Left lobe of liver (tissue), 2 donors: ENCODE measurements at regions not wholly inside any gene's neighbourhood (a gene's known extent, or its start where the extent isn't known, plus 50 kb on each side); places are given as distances from the start of the nearest gene placed in this dataset.
"Not testable (repeated sequence)": the region's sequence is repeated elsewhere in the genome, so short reads cannot be mapped to it uniquely, and the experiment has no call there.

Source experiments
- ATAC-seq: fragments of 200-7000 bp; cut with Tn5 transposase; one replicate; pipeline ENCODE4 v1.9.1; 2020; ENCODE audit warnings: mild to moderate bottlenecking, moderate library complexity
- DNase-seq: peaks from one replicate; pipeline ENCODE4 v3.0.0-alpha.2; 2020; ENCODE audit warnings: low spot score
- donor health status: DM: no; HTN: no; CAD: no; lungs with moderate emphysema.
- donor health status: DM: no; HTN: yes; CAD: no.

- ATAC-seq (no peak), DNase-seq (no peak)
These were observed 162.6 kb downstream of the MYCN start for GRCh38 chr2:16102976-16103380.

DNA sequence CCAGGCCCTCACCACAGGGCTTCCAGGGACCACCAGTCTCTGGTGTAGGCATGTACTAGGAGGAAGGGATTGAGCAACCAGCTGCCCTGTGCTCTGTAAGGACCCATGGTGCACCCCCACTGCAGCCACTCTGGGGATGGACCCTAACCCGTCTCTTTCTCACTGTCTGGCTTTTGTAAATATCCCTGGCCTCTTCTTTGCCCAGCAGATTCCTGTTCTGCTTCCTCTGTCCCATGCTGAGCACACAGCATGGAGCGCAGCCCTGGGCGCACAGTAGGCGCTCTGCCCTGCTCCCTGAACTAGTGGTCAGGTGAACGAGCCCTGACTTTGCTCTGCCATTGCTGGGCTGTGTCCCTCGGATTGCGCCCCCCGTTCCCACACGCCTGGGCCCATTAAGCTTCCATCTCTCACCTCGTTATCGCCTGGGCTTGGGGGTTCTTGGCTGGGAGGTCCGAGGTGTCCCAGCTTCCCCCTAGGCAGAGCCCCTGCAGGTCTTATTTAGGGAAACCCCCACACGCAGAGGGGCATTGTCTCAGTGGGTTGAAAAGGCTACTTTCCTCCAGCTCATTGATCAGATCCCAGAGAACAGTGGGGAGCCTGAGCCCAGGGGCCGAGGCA lies 162.1 kb downstream of the MYCN start:
- no peak for DNase-seq

DNA sequence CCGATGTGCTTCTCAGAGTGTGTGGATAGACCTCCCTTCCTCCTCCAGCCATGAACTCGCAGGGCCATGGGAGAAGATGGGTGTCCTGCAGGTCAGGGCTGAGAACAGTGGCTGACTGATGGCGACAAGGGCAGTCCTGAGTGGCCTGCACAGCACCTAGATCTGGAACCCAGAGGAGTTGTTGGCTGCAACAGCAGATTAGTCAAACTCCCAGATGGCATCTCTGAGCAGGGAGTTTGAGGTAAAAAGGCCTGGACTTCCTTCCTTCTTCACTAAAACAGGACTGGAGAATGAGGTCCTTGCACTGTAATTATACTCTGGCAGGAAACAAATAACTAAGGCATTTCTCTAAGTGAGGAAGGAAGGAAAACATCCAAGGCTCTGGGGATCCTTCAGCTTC lies 160.8 kb downstream of the MYCN start:
- DNase-seq (no peak), ATAC-seq (no peak)

More for the DNA sequence above, 162.1 kb downstream of the MYCN start:
- ATAC-seq, result no peak

GRCh38 chr2:16100006-16100405 lies 159.7 kb downstream of the MYCN start:
- DNase-seq, result no peak

DNA sequence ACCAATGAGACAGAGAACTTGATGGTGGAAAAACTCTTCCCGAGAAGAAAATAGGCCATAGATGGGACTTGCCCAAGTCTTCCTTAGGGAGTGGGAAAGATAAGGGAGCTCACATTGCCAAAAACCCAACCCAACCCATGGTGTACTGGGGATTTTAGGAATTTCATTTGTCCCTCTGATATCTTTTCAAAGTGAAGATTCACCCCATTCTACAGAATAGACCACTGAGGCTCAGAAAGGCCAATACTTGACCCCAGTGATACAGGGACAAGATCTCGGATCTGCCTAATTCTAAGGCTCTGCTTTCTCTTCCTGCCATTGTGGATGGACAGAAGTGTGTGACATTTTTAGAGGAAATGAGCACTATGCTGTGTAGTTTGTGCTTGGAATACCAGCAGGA lies 159.0 kb downstream of the MYCN start:
- DNase-seq, result no peak
- no peak for ATAC-seq

More at GRCh38 chr2:16100006-16100405, 159.7 kb downstream of the MYCN start:
- ATAC-seq, result no peak

DNA sequence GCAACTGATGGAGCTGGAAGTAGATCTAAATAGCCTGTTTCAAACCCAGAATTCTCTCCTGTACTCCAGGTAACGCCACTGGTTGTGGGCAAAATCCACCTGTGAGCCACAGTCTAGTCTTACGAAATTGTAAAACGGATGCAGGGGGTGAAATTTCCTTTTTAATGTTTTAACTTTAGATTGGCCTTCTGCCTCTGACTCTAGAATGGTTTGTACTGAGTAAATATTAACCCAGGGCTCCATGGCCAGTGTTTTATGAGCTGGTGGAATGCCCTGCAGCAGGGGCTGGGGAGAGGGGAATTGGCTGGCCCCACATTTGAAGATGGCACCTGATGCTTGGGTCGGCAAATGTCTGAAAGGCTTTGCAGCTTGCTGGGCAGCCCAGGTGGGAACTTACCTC lies 156.6 kb downstream of the MYCN start:
- DNase-seq (peak; percentile 57), ATAC-seq (peak; percentile 91)

DNA sequence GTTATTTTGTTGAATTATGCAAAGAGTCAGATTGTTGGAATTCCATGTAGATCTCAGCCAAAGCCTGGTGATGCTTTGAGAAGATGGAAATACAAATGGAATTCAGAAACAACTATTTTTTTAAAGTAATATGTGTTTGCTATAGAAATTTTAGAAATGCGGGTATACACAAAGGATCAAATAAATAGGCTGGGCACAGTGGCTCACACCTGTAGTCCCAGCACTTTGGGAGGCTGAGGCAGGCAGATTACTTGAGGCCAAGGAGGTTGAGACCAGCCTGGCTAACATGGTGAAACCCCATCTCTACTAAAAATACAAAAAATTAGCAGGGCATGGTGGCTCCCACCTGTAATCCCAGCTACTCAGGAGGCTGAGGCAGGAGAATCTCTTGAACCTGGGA lies 155.1 kb downstream of the MYCN start:
- not testable (repeated sequence) for DNase-seq, ATAC-seq

DNA sequence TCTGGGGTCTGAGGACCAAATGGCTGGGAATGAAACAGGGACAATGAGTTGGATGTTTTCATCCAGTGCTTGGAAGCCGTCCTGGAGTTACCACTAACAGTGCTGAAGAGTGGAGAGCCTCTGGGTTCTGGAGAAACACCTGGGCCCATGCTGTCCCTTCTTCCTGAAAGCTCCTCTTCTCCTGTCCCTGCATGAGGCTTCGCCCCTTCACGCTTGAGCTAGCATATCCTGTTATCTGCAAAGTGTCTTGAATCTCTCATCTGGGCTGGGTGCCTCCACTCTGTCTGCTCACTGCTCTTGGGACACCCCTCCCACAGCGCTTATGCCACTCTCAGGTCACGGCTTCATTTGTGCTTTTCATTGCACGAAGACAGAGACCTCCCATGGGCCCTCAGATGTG lies 154.5 kb downstream of the MYCN start:
- DNase-seq (no peak), ATAC-seq (no peak)

DNA sequence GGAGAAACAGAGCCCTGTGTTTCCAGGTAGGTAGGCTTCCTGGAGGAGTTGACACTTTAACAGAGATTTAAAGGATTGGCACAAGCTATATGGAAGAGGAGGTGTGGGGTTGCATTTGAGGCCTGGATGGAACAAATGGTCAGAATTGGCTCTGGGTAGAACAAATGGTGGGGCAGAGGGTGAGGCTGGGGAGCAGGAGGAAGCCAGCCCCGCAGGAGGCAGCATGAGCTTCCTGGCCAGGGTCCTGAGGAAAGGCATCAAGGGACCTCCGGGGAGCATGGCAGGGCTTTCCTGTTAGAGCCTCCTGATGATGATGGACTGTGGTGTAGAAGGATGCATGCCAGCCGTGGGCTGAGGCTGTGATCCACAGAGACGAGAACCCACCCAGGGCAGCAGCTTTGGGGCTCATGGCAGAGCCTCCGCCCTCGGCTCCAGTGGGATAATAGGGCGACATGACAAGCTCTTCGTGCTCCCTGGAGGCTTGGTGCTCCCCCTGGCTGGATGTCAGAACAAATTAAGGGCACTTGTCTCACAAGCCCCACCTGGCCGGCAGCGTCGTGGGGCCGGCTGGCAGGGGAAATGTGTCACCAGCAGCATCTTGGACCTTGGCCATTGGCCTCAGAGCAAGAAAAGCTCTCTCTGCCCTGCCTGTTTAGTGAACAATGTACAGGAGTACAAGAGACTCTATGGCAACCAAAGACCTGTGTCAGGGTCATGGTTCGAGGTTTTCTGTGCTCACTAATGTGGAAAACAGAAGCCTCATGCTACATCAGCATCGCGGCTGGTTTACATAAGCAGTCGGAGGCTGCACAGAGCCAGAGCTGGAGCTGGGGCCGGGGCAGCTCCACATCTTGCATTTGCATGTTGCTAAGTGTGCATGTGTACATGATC lies 153.5 kb downstream of the MYCN start:
- peak; percentile 45 for DNase-seq
- ATAC-seq, result peak; percentile 59

DNA sequence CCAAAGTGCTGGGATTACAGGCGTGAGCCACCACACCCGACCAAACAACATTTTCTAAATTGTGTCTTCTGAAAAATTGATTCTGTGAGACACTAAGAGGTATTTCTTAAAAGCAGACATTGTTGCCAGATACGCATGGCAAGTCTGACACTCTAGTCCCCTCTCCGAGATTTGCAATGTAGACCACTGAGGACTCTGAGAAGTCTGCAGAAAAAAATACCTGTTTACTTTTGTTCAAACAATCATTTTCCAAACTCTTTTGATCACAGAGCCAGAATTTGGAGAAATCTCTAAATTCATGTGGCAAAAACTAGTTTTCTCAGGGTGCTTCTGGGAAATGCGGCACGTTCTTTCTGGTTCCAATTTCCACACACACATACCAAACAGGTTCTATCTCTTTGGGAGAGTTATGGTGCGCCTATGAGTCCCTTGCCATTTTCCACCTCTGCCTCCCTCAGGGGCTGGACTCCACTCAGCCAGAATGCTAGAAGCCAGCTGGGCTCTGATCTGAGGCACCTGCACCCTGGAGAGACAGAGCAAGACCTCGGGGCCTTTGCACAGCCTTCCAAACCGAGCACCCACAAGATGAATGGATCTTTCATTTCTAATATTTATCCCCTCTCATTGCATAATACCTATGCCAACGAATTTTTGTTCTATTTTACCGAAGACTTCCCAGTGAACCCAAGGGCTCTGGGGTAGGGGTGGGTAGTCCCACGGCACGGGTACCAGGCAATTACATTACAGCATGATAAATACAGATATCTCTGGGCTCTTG lies 152.7 kb downstream of the MYCN start:
- DNase-seq, result no peak
- ATAC-seq, result no peak

DNA sequence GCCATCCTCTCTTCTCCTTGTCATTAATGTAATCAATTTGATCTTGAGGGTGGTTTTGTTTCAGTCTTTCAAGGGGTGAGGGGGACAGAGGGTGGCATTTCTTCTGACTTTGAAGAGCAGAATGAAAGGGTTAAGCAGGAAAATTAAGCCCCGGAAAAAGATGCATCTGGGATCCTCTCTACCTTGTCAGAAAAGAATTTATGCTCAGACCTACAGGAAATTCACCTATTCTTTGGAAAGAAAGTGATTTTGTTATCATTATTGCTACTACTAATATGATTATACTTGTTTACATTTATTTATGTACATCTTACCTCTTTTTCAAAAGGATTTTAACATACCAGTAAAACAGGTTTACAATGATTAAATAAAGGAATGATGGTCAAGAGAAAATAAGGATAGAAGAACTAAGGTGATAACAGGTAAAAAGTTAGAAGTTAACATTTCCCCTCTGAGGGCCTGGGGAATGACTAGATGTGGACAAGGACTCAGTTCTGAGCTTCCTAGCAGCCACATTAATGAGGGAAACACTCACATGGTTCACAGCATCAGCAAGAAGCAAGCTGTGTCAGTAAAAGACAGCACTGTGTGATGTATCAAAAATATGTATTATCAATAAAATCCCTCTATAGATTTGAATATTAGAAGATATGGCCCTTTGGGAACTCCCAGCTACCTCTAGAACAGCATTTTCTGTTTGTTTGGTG lies 151.4 kb downstream of the MYCN start:
- no peak for ATAC-seq
- no peak for DNase-seq

- no peak for DNase-seq
- ATAC-seq, result no peak
These were observed 150.6 kb downstream of the MYCN start for GRCh38 chr2:16090650-16091575.

DNA sequence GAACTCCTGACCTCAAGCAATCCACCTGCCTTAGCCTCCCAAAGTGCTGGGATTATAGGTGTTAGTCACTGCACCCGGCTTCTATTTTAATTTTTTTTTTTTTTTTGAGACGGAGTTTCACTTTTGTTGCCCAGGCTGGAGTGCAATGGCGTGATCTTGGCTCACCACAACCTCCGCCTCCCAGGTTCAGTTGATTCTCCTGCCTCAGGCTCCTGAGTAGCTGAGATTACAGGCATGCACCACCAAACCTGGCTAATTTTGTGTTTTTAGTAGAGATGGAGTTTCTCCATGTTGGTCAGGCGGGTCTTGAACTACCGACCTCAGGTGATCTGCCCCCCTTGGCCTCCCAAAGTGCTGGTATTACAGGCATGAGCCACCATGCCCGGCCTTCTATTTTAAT lies 149.1 kb downstream of the MYCN start:
- ATAC-seq, DNase-seq: not testable (repeated sequence)

- ATAC-seq (no peak), DNase-seq (no peak)
These were observed 148.4 kb downstream of the MYCN start for GRCh38 chr2:16088802-16089112.

DNA sequence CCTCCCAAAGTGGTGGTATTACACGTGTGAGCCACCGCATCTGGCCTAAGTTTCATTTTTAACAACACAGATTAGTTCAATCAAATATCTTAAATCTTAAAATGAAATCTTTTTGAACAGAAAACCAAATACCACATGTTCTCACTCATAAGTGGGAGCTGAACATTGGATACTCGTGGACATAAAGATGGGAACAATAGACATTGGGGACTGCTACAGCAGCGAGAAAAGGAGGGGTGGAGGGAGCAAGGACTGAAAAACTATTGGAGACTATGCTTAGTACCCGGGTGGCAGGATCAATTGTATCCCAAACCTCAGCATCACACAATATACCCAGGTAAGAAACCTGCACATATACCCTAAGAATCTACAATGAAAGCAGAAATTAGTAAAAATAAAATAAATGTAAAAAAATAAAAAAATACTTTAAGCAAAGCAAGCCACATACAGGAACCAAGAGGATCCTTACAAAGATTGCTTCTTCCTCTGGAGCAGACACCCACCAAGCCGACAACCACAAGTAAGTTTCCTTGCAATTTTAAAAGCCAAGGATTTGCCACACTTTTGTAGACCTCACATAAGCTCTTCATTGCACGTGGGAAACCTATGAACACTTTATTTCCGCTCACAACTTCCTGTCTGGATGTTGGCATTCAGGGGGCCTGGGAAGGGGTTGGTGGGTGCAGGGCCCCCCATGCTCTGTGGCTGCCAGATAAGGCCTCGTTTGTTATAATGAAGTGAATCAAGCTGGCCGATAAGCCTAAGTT lies 147.9 kb downstream of the MYCN start:
- no peak for DNase-seq
- no peak for ATAC-seq

- not testable (repeated sequence) for ATAC-seq, DNase-seq
These were observed 145.8 kb downstream of the MYCN start for GRCh38 chr2:16086136-16086535.

- ATAC-seq (no peak), DNase-seq (no peak)
These were observed 144.7 kb downstream of the MYCN start for GRCh38 chr2:16085073-16085472.

GRCh38 chr2:16084274-16084673 lies 143.9 kb downstream of the MYCN start:
- DNase-seq, result no peak
- no peak for ATAC-seq

GRCh38 chr2:16082276-16082675 lies 141.9 kb downstream of the MYCN start:
- ATAC-seq (no peak), DNase-seq (no peak)
